ENCODE measurements at regions not wholly inside any gene's neighbourhood (a gene's known extent, or its start where the extent isn't known, plus 50 kb on each side); places are given as distances from the start of the nearest gene placed in this dataset.

DNA sequence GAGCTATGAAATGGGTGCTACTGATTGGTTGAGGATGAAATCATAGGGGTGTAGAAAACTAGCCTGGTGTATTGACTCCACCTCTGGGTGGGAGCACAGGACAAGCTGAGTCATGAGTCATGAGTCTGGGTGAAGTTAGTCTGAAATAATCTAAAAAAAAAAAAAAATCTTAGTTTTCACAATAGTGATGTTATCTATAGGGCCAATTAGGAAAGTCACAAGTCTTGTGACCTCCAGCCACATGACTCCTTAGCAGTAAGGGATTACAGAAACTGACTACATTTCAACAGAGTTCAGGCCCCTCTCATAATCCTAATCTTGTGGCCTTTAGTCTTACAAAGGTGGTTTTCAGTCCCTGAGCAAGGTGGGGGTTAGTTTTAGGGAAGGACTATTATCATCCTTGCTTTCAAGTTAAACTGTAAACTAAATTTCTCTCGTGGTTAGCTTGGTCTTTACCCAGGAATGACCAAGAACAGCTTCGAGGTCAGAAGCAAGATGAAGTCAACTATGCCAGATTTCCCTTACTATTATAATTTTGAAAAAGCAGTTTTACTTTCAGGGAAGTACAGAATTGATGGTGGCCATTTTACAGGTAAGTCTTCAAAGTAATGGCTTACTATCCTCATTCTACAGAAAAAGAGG, 338.0 kb upstream of the GYPC start:
- Mint-ChIP-seq H3K27ac (no peak overlapping the region), H3K27me3 (ENCODE audit: low read depth) (no peaks in the 10 kb centered on the region), H3K36me3 (no peaks in the 10 kb centered on the region), H3K4me1 (no peaks in the 10 kb centered on the region), H3K4me3 (no peak overlapping the region), H3K9me3 (no peaks in the 10 kb centered on the region)
- no peak for TF ChIP-seq CTCF (IDR thresholded peaks at IDR 0.05; ENCODE audit: unreplicated experiment)
- no peak for DNase-seq (ENCODE audit: low spot score in 2 of 2, unreplicated experiment in 2 of 2)

DNA sequence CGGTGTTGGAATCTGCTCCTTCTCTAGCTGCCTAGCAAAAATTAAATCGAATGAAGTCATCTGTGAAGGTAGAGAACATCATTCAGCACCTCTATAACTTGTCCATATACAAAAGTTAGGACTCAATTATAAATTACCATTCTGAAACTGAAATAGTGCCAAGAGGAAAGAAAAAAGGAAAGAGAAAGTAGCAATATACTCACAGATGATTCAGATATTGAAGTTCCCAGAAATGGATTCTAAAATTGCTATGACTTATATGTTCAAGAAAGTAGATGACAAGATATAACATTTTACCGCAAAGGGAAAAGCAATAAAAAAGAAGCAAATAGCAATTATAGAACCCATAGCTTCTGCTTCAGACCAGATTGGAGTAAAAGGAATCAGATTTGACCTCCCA, 333.6 kb upstream of the GYPC start:
- no peak for TF ChIP-seq CTCF (IDR thresholded peaks at IDR 0.05; ENCODE audit: unreplicated experiment)
- Mint-ChIP-seq H3K9me3 (no peaks in the 10 kb centered on the region), H3K27ac (no peak overlapping the region), H3K36me3 (no peaks in the 10 kb centered on the region), H3K4me1 (no peaks in the 10 kb centered on the region), H3K4me3 (no peak overlapping the region), H3K27me3 (ENCODE audit: low read depth) (peaks cover 12% of the 10 kb centered on the region)
- no peak for DNase-seq (ENCODE audit: low spot score in 2 of 2, unreplicated experiment in 2 of 2)

- H3K4me1 Mint-ChIP-seq: no peaks in the 10 kb centered on the region
- no peaks in the 10 kb centered on the region for H3K36me3 Mint-ChIP-seq
- TF ChIP-seq CTCF (IDR thresholded peaks at IDR 0.05; ENCODE audit: unreplicated experiment): no peak
- no peak overlapping the region for H3K27ac Mint-ChIP-seq
- no peak for DNase-seq (ENCODE audit: low spot score in 2 of 2, unreplicated experiment in 2 of 2)
- peaks cover 12% of the 10 kb centered on the region for H3K27me3 Mint-ChIP-seq (ENCODE audit: low read depth)
- H3K4me3 Mint-ChIP-seq: no peak overlapping the region
- peaks cover 7% of the 10 kb centered on the region for H3K9me3 Mint-ChIP-seq
These were observed 330.8 kb upstream of the GYPC start for GRCh38 chr2:126325202-126325601.

- no peak for TF ChIP-seq CTCF (IDR thresholded peaks at IDR 0.05; ENCODE audit: unreplicated experiment)
- H3K4me1 Mint-ChIP-seq: no peaks in the 10 kb centered on the region
- no peak overlapping the region for H3K27ac Mint-ChIP-seq
- H3K4me3 Mint-ChIP-seq: no peak overlapping the region
- H3K27me3 Mint-ChIP-seq (ENCODE audit: low read depth): peaks cover 10% of the 10 kb centered on the region
- DNase-seq (ENCODE audit: low spot score in 2 of 2, unreplicated experiment in 2 of 2): no peak
- H3K9me3 Mint-ChIP-seq: peaks cover 44% of the 10 kb centered on the region
- no peaks in the 10 kb centered on the region for H3K36me3 Mint-ChIP-seq
These were observed 326.8 kb upstream of the GYPC start for GRCh38 chr2:126329173-126329572.

- Mint-ChIP-seq H3K27ac (no peak overlapping the region), H3K4me3 (no peak overlapping the region), H3K4me1 (no peaks in the 10 kb centered on the region), H3K27me3 (ENCODE audit: low read depth) (peaks cover 3% of the 10 kb centered on the region), H3K9me3 (peaks cover 18% of the 10 kb centered on the region), H3K36me3 (no peaks in the 10 kb centered on the region)
- no peak for DNase-seq (ENCODE audit: low spot score in 2 of 2, unreplicated experiment in 2 of 2)
- no peak for TF ChIP-seq CTCF (IDR thresholded peaks at IDR 0.05; ENCODE audit: unreplicated experiment)
These were observed 313.5 kb upstream of the GYPC start for GRCh38 chr2:126342457-126342856.

DNA sequence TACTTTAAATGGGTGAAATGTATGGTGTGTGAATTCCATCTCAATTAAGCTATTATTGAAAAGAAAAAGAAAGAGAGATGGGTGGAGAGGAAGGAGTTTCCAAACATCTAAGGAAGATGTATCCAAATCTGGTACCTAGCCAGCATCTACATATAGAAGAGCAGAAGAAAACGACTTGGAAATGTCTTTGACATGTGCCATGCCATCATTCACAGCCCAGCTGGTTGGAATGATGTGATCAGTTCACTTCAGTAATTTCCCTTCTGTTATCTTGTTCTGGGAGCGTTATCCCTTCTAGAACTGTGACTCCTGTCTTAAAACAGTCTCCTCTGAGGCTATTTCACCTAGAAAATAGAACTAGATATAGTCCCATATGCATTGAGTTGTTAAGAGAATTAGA, 312.8 kb upstream of the GYPC start:
- DNase-seq (ENCODE audit: low spot score in 2 of 2, unreplicated experiment in 2 of 2): no peak
- TF ChIP-seq CTCF (IDR thresholded peaks at IDR 0.05; ENCODE audit: unreplicated experiment): no peak
- Mint-ChIP-seq H3K4me1 (no peaks in the 10 kb centered on the region), H3K36me3 (no peaks in the 10 kb centered on the region), H3K27me3 (ENCODE audit: low read depth) (peaks cover 3% of the 10 kb centered on the region), H3K4me3 (no peak overlapping the region), H3K9me3 (peaks cover 12% of the 10 kb centered on the region), H3K27ac (no peak overlapping the region)
